HepG2 (cell line): ENCODE measurements at regions not wholly inside any gene's neighbourhood (a gene's known extent, or its start where the extent isn't known, plus 50 kb on each side); places are given as distances from the start of the nearest gene placed in this dataset.
"Not testable (repeated sequence)": the region's sequence is repeated elsewhere in the genome, so short reads cannot be mapped to it uniquely, and the experiment has no call there.

ENCODE experiments used
- ATAC-seq: fragments of 200-7000 bp; cut with Tn5 transposase; 3 replicates; pipeline ENCODE4 v1.9.1; 2020; ENCODE audit warnings: mild to moderate bottlenecking, moderate library complexity
- BruUV-seq: library from RNA; stranded (reverse); fragments of 400-500 nt; replicated peaks from 2 replicates; lab custom pipeline; 2021; lab: Mats Ljungman, UMichigan
- CTCF ChIA-PET: fragments of 300-600 bp; formaldehyde crosslinking; extraction: SDS; loops from one replicate; lab custom pipeline; 2021; ENCODE audit warnings: low total read pairs, inconsistent platforms, low intra/inter-chr PET ratio; lab: Yijun Ruan, JAX
- POLR2A ChIA-PET: fragments of 350-600 bp; sonication (Branson Sonifier 250); formaldehyde crosslinking; loops from one replicate; lab custom pipeline; 2020; ENCODE audit warnings: antibody characterized with exemption, inconsistent platforms; lab: Yijun Ruan, JAX
- DNase-seq: peaks from one replicate; pipeline ENCODE4 v3.0.0-alpha.2; 2015; ENCODE audit warnings: low spot score
- FAIRE-seq: peaks from 3 replicates; lab custom pipeline; 2011; peaks lifted over from hg19 to GRCh38; lab: Jason Lieb, UNC
- H2AFZ ChIP-seq: one replicate; pipeline ENCODE4 v1.6.1; 2011; ENCODE audit warnings: low read length, inconsistent platforms
- H3K27ac ChIP-seq: fragments of 300-600 bp; 3 replicates; pipeline ENCODE4 v1.8.0; 2011; ENCODE audit warnings: mixed run types, mild to moderate bottlenecking, mixed read lengths, low read length, inconsistent platforms; ENCODE audit not compliant: insufficient read depth; ENCODE audit errors: extremely low read length
- H3K27me3 ChIP-seq, 2 experiments: fragments of 200-600 bp in 1 of 2; 2 replicates in 1 of 2; 3 replicates in 1 of 2; pipeline versions ENCODE4 v1.6.0 to v1.8.0; 2011; ENCODE audit warnings: low read length in 2 of 2, mild to moderate bottlenecking in 2 of 2, moderate library complexity in 2 of 2, inconsistent platforms in 1 of 2; ENCODE audit not compliant: insufficient read depth in 2 of 2, control insufficient read depth in 1 of 2
- H3K36me3 ChIP-seq, 2 experiments: fragments of 200-600 bp in 1 of 2; replicated peaks in 1 of 2; 2 replicates in 1 of 2; 3 replicates in 1 of 2; pipeline versions ENCODE4 v1.5.1 to v1.8.0; 2011; ENCODE audit warnings: low read length in 2 of 2, inconsistent platforms in 1 of 2; ENCODE audit not compliant: insufficient read depth in 2 of 2, control insufficient read depth in 1 of 2
- H3K4me1 ChIP-seq: 2 replicates; pipeline ENCODE4 v1.5.1; 2012; ENCODE audit warnings: low read length, inconsistent platforms; ENCODE audit not compliant: insufficient read depth
- H3K4me2 ChIP-seq: 2 replicates; pipeline ENCODE4 v1.6.0; 2011; ENCODE audit warnings: low read depth, low read length, inconsistent platforms
- H3K4me3 ChIP-seq, 3 experiments: fragments of 200-600 bp in 1 of 3; sonication (generic), shearing (Covaris generic) in 1 of 3; replicated peaks in 1 of 3; 2 replicates each; pipeline ENCODE4 v1.5.1; 2011 to 2016; ENCODE audit warnings: low read length in 3 of 3, inconsistent platforms in 2 of 3, low read depth in 2 of 3, mild to moderate bottlenecking in 2 of 3, control low read depth in 1 of 3, mixed read lengths in 1 of 3; ENCODE audit not compliant: insufficient read depth in 1 of 3
- H3K79me2 ChIP-seq: one replicate; pipeline ENCODE4 v1.6.1; 2011; ENCODE audit warnings: low read length, inconsistent platforms; ENCODE audit not compliant: insufficient read depth
- H3K9ac ChIP-seq: 2 replicates; pipeline ENCODE4 v1.6.0; 2011; ENCODE audit warnings: mild to moderate bottlenecking, low read depth, low read length, inconsistent platforms; ENCODE audit not compliant: insufficient read depth
- H3K9me3 ChIP-seq: 2 replicates; pipeline ENCODE4 v1.5.1; 2012; ENCODE audit warnings: mild to moderate bottlenecking, low read length
- H4K20me1 ChIP-seq: 2 replicates; pipeline ENCODE4 v1.6.0; 2011; ENCODE audit warnings: inconsistent platforms, mild to moderate bottlenecking, low read length, moderate library complexity; ENCODE audit not compliant: insufficient read depth
- GZF1 ChIP-seq: sonication (generic); formaldehyde crosslinking; IDR thresholded peaks from 2 replicates; pipeline ENCODE4 v1.5.1; 2020; ENCODE audit warnings: mild to moderate bottlenecking, missing genetic modification reagents
- NONO ChIP-seq, 2 experiments: fragments of 450-650 bp in 1 of 2; sonication (generic) in 1 of 2; formaldehyde crosslinking in 1 of 2; IDR thresholded peaks in 1 of 2; conservative IDR thresholded peaks in 1 of 2; 2 replicates each; pipeline versions ENCODE4 v1.6.1 to v1.8.0; 2017 to 2022; ENCODE audit warnings: mild to moderate bottlenecking in 1 of 2, missing genetic modification reagents in 1 of 2, moderate library complexity in 1 of 2
- PCBP2 ChIP-seq: fragments of 200-400 bp; formaldehyde crosslinking; optimal IDR thresholded peaks from 2 replicates; pipeline ENCODE3; 2018; ENCODE audit warnings: low read length, low read depth; ENCODE audit not compliant: poor library complexity, severe bottlenecking
- RAD21 ChIP-seq: fragments of 450-650 bp; formaldehyde crosslinking; IDR thresholded peaks from 2 replicates; pipeline ENCODE4 v1.5.0; 2020; ENCODE audit warnings: mild to moderate bottlenecking
- WGBS: methylation state at CpG from one replicate; pipeline ENCODE4 v1.1.6; 2017; ENCODE audit warnings: low lambda C conversion rate; 5-methylcytosine and 5-hydroxymethylcytosine counted together
- in situ Hi-C: cut with HindIII; loops from 2 replicates; pipeline ENCODE4 v1.10.0; 2017; ENCODE audit warnings: low pct_unique_long_range_greater_than_20kb; ENCODE audit not compliant: extremely low pct_ligation_motif_present
- intact Hi-C: fragments of 100-400 bp; cut with micrococcal nuclease; formaldehyde crosslinking; loops from one replicate; pipeline ENCODE4 v1.10.0; 2022; ENCODE audit not compliant: unreplicated experiment
- TF ChIP-seq, protein P1 (sequence below): conservative IDR thresholded peaks from 2 replicates; pipeline ENCODE4 v1.6.1; 2018; ENCODE audit warnings: missing genetic modification reagents
- TF ChIP-seq, protein P2 (sequence below): sonication (generic); formaldehyde crosslinking; IDR thresholded peaks from 2 replicates; pipeline ENCODE4 v1.4.0; 2020; ENCODE audit warnings: missing genetic modification reagents; ENCODE audit errors: not compliant biosample characterization
- TF ChIP-seq, protein P3 (sequence below): fragments of 450-650 bp; IDR thresholded peaks from 2 replicates; pipeline ENCODE4 v1.6.1; 2016
- TF ChIP-seq, protein P4 (sequence below): IDR thresholded peaks from 2 replicates; pipeline ENCODE4 v1.6.1; 2016; ENCODE audit warnings: mild to moderate bottlenecking, missing biosample characterization, missing genetic modification reagents
- TF ChIP-seq, protein P5 (sequence below): IDR thresholded peaks from 2 replicates; pipeline ENCODE4 v1.6.1; 2016; ENCODE audit warnings: low read depth
- TF ChIP-seq, protein P6 (sequence below): sonication (generic); formaldehyde crosslinking; IDR thresholded peaks from 2 replicates; pipeline ENCODE4 v1.5.0; 2020; ENCODE audit warnings: missing genetic modification reagents

DNA sequence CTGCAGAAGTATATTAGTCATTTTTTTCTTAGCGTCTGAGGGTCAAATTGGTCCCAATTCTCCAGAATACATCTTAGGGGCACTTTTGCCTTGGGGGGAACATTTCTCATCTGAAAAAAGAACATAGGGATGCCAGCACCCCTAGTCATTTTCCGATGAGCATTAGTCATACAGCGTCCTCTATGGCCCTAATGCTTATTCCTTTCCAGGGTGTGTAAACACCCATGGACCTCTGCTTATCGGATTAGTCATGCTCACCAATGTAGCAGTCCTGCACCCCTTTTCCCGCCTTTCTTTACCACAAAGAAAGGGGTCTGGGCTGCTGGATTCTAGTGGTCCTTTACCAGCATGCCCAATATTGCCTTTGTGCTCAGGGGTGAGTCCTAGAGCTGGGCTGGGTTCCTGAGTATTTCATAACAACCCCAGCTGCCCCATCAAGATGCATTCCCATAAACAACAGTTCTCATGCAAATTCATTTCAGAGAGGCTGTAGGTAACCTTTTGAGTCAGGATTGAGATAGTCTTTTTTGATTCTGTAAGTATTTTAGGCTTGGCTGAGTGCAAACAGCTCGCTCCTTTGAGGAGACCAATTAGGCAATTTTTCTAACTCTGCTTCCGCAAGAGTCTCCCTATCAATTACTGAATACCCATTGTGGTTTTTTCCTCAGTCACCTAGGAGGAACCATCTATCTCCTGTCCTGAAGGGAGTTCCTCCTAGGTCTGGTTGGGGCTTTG, 142.4 kb upstream of the EPHA6 start:
- in situ Hi-C loops, intact Hi-C loops, H3K79me2 ChIP-seq, H3K4me3 ChIP-seq, H3K27me3 ChIP-seq, H3K27ac ChIP-seq, H2AFZ ChIP-seq, DNase-seq, FAIRE-seq, H3K4me2 ChIP-seq, H3K36me3 ChIP-seq, BruUV-seq, CTCF ChIA-PET, H3K9me3 ChIP-seq, POLR2A ChIA-PET, H3K4me1 ChIP-seq, H4K20me1 ChIP-seq, ATAC-seq, H3K9ac ChIP-seq: not testable (repeated sequence)
- WGBS = 12% methylated on average over 7 of the region's 7 CpGs

DNA sequence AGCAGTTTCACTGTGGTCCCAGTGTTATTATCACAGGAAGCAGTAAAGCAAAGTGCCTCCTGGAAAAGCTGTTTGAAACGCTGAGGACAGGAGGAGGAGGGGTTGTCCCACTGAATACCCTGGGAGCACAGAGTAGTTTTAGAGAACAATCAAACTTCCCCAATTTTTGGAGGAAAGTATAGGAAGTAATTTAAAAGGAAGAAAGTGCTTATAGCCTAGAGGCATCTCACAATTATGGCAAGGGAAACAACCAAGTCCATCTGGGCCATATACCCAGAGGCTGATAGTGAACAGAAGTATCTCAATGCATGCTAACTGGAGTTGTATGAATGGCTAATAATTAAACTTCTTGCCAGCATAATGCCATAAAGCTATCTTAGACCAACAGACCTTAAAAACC, 137.2 kb upstream of the EPHA6 start:
- no peak for DNase-seq
- no TSS peak for BruUV-seq

More for the DNA sequence above, 137.2 kb upstream of the EPHA6 start:
- Histone ChIP-seq H3K4me2 (no peak overlapping the region), H2AFZ (no peak overlapping the region), H3K4me1 (no peaks in the 10 kb centered on the region), H4K20me1 (no peaks in the 10 kb centered on the region), H3K4me3 (no peak overlapping the region), H3K79me2 (no peaks in the 10 kb centered on the region), H3K27me3 (no peaks in the 10 kb centered on the region), H3K27ac (no peak overlapping the region), H3K9ac (no peak overlapping the region), H3K36me3 (no peaks in the 10 kb centered on the region), H3K9me3 (no peaks in the 10 kb centered on the region)
- ATAC-seq = no peak
- WGBS = 0% methylated on average over 1 of the region's 1 CpG
- intact Hi-C loops = no loop called here
- TF ChIP-seq, protein P1, sequence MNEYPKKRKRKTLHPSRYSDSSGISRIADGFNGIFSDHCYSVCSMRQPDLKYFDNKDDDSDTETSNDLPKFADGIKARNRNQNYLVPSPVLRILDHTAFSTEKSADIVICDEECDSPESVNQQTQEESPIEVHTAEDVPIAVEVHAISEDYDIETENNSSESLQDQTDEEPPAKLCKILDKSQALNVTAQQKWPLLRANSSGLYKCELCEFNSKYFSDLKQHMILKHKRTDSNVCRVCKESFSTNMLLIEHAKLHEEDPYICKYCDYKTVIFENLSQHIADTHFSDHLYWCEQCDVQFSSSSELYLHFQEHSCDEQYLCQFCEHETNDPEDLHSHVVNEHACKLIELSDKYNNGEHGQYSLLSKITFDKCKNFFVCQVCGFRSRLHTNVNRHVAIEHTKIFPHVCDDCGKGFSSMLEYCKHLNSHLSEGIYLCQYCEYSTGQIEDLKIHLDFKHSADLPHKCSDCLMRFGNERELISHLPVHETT (CRISPR knock-in tag) = no peak
- TF ChIP-seq GZF1 (CRISPR knock-in tag) (no peak), RAD21 (CRISPR knock-in tag) (no peak), NONO (IDR thresholded peaks at IDR 0.05) (no peak), NONO (CRISPR knock-in tag; conservative IDR thresholded peaks at IDR 0.05) (no peak), PCBP2 (no peak)
- TF ChIP-seq, protein P2, sequence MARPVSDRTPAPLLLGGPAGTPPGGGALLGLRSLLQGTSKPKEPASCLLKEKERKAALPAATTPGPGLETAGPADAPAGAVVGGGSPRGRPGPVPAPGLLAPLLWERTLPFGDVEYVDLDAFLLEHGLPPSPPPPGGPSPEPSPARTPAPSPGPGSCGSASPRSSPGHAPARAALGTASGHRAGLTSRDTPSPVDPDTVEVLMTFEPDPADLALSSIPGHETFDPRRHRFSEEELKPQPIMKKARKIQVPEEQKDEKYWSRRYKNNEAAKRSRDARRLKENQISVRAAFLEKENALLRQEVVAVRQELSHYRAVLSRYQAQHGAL (CRISPR knock-in tag) = no peak
- TF ChIP-seq, protein P3, sequence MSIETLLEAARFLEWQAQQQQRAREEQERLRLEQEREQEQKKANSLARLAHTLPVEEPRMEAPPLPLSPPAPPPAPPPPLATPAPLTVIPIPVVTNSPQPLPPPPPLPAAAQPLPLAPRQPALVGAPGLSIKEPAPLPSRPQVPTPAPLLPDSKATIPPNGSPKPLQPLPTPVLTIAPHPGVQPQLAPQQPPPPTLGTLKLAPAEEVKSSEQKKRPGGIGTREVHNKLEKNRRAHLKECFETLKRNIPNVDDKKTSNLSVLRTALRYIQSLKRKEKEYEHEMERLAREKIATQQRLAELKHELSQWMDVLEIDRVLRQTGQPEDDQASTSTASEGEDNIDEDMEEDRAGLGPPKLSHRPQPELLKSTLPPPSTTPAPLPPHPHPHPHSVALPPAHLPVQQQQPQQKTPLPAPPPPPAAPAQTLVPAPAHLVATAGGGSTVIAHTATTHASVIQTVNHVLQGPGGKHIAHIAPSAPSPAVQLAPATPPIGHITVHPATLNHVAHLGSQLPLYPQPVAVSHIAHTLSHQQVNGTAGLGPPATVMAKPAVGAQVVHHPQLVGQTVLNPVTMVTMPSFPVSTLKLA = no peak
- TF ChIP-seq, protein P4, sequence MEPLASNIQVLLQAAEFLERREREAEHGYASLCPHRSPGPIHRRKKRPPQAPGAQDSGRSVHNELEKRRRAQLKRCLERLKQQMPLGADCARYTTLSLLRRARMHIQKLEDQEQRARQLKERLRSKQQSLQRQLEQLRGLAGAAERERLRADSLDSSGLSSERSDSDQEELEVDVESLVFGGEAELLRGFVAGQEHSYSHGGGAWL = no peak
- TF ChIP-seq, protein P5, sequence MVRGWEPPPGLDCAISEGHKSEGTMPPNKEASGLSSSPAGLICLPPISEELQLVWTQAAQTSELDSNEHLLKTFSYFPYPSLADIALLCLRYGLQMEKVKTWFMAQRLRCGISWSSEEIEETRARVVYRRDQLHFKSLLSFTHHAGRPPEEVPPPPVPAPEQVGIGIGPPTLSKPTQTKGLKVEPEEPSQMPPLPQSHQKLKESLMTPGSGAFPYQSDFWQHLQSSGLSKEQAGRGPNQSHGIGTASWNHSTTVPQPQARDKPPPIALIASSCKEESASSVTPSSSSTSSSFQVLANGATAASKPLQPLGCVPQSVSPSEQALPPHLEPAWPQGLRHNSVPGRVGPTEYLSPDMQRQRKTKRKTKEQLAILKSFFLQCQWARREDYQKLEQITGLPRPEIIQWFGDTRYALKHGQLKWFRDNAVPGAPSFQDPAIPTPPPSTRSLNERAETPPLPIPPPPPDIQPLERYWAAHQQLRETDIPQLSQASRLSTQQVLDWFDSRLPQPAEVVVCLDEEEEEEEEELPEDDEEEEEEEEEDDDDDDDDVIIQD (CRISPR knock-in tag) = no peak
- TF ChIP-seq, protein P6, sequence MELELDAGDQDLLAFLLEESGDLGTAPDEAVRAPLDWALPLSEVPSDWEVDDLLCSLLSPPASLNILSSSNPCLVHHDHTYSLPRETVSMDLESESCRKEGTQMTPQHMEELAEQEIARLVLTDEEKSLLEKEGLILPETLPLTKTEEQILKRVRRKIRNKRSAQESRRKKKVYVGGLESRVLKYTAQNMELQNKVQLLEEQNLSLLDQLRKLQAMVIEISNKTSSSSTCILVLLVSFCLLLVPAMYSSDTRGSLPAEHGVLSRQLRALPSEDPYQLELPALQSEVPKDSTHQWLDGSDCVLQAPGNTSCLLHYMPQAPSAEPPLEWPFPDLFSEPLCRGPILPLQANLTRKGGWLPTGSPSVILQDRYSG (CRISPR knock-in tag) = no peak
- TF ChIP-seq, all 625 proteins: peak for 0
- in situ Hi-C loops = no loop called here
- no peak for FAIRE-seq
- ChIA-PET POLR2A (no interaction called here), CTCF (no interaction called here)
